ENCODE measurements at regions not wholly inside any gene's neighbourhood (a gene's known extent, or its start where the extent isn't known, plus 50 kb on each side); places are given as distances from the start of the nearest gene placed in this dataset.

- DNase-seq (ENCODE audit: low read depth), result no peak
Measured at GRCh38 chr3:106700981-106701380, 676.3 kb upstream of the CCDC54 start.

- no peak for DNase-seq (ENCODE audit: low read depth)
Measured at GRCh38 chr3:106703524-106703923, 673.7 kb upstream of the CCDC54 start.

DNA sequence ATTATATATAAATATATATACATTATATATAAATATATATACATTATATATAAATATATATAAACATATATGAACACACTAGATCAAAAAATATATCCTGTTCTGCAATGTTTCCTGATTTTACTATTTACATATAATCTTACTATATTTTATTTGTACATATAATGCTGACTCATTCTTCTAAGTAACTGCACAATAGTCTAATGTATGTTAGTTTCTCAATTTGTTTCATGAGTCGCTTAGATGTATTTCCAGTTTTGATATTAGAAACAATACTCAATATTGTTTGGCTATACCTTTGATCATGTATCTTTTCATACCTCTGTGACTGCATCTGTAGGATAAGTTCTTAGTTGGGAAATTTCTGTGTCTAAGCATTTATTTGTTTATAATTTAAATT is 669.9 kb upstream of the CCDC54 start:
- no peak for DNase-seq (ENCODE audit: low read depth)

DNA sequence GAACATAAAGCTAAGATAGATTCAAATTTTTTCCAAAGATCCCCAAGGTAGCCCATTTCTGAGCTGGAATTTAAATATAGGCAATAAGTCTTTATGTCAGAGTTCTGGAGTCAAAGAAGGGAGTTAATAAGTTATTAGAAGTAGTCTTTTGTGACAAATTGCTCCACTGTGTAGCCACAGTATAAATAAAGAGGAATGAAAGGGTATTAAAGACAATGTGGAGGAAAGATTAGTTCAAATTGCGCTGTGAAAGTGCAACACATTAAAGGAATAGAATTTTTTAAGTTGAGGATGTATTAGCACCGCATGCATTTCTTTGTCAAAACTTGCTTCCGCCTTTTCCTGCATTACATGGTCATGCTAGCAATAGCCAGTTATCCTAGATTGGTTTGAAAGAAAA is 666.6 kb upstream of the CCDC54 start:
- DNase-seq (ENCODE audit: low read depth), result no peak

DNA sequence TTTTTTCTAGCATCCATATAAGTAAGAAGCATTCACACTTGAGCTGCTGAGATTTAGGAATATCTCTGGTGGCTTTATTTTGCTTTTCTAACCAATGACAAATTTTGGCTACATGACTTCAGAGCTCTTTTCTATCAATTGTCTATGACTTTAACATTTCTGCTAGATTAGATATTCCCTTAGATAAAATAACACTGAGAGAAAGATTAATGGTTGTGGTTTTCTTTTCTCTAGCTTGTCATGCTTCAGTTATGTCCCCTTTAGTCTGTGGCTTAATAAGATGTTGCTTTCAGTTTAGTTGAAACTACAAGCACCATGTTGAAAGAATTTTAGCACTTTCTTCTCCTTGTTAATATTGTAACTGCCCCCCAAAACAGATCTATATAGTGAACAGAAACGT is 665.6 kb upstream of the CCDC54 start:
- DNase-seq (ENCODE audit: low read depth), result no peak

GRCh38 chr3:106714400-106714799 is 662.8 kb upstream of the CCDC54 start:
- DNase-seq (ENCODE audit: low read depth), result no peak

DNA sequence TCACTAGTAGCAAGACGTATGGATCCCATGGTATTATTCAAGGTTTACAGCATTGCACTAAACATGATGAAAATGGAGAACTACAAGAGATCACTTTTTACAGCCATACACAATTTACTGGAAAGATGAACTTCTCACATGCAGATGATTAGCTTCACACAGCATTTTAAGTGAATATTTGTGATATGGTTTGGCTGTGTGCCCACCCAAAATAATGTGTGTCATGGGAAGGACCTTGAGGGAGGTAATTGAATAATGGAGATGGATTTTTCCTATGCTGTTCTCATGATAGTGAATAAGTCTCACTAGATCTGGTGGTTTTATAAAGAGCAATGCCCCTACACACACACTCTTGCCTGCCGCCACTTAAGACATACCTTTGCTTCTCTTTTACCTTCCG is 662.0 kb upstream of the CCDC54 start:
- DNase-seq (ENCODE audit: low read depth), result no peak

DNA sequence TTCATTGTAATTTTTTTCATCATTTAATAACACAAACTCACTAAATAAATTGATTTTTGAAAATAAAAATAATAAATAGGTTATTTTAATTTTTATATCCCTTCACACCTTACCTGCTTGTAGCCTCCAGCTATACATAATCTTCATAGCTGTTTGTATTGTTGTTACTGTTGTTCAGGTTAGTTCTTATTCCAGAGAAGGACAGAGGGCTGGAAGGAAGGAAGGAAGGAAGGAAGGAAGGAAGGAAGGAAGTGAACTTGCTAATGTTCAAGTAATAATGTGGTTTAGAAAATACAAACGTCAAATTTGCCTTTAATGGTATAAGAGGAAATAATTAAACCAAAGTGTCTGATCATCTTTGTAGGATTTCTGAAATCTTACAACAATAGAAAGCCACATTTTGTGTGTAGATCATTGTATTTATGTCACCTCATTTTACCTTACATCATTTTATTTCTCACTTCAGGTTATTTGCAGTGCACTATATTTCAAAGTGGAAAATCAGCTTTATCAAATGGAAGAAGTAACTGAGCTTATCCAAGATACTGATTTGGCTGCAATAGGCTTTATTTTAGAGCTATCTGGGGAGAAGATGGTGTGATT is 660.0 kb upstream of the CCDC54 start:
- no peak for DNase-seq (ENCODE audit: low read depth)

DNA sequence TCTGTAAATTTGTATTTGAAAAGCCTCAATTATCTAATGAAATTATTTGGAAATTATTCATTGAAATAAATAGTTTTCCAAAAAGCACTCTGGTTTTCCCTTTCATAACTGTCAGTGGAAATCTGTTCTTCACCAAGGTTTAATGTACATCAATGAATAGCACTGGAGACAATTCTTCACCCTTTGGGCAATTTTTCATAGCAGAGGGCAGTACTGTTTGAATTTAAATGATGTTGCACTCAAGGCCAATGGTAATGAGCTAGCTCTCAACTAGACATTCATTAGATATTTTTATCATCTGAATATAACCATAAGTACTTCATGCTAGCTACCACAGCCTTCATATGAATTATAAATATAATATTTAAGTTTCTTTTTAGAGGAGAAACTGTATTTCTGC is 658.2 kb upstream of the CCDC54 start:
- no peak for DNase-seq (ENCODE audit: low read depth)

DNA sequence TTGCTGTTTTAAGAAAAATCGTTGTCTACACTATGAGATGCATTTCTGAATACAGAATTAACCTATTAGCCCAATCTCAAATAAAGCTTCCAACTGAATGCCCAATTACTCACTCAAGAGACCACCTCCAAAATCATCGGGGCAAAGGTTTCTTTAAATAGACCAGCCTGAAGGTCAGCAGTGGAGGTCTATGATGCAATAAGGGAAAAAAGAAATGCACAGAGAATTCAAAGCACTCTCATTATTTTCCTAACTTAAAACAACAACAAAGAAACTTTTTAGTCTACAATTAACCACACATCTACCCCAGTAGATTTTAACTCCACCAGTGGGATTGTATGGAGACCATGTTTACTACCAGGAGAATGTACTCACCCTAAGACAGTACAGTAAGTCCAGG is 657.7 kb upstream of the CCDC54 start:
- no peak for DNase-seq (ENCODE audit: low read depth)

DNA sequence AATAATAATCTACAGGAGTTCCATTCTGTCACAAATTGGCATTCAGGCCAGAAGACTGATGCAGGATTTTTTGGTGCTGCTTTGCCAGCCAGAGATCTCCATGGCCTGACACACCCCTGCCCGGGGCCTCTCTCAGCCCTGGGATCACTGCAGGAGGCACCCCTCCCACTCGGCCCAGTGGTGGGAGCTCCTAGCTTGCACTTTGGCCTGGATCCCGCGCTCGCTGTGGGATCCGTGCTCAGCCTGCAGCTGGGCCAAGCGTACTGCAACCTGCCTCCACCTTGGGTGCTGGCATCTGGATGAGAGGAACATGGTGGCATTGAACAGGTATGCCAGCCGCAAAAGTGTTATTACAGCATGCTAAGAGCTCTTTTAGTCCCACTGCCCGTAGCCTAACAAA is 656.7 kb upstream of the CCDC54 start:
- DNase-seq (ENCODE audit: low read depth), result no peak

DNA sequence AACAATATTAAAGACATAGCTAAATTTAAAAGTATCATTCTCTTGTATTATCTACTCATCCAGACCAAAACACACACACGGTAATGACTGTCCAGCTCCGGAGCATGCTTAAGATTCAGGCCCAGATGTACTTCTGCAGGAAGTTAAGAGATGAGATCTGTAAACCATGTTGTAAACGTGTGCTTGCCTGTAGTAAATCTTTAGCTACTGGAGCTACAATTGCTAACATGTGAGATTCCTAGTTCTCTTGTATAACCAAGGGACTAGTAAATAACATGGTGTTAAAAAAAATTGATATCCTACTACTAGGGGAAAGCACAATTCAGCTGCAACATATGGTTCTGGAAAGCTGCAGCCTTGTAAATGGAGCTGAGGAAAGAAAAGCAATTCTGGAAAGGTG is 651.7 kb upstream of the CCDC54 start:
- DNase-seq (ENCODE audit: low read depth), result no peak

- no peak for DNase-seq (ENCODE audit: low read depth)
Measured at GRCh38 chr3:106728315-106729098, 648.7 kb upstream of the CCDC54 start.

GRCh38 chr3:106729481-106729880 is 647.8 kb upstream of the CCDC54 start:
- no peak for DNase-seq (ENCODE audit: low read depth)

GRCh38 chr3:106731230-106731629 is 646.0 kb upstream of the CCDC54 start:
- DNase-seq (ENCODE audit: low read depth), result no peak

- DNase-seq (ENCODE audit: low read depth), result no peak
Measured at GRCh38 chr3:106734712-106735111, 642.5 kb upstream of the CCDC54 start.

DNA sequence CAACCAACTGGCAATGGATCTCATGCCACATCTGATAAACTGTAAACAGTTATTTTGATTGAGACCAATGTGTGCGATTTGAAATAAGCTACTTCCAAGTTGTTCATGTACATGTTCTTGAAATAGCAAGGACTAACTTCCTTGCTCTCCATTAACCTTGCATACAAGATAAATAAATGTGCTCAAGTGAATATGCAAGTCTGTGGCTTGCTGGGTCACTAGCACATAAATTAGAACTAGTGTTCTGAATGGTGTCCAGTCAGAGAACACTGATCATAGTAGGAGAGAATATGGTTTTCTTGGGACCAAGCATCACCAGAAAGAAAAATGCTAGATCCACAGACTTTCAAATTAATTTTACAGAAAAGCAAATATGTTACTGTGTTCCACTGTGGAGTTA is 640.0 kb upstream of the CCDC54 start:
- DNase-seq (ENCODE audit: low read depth), result no peak

DNA sequence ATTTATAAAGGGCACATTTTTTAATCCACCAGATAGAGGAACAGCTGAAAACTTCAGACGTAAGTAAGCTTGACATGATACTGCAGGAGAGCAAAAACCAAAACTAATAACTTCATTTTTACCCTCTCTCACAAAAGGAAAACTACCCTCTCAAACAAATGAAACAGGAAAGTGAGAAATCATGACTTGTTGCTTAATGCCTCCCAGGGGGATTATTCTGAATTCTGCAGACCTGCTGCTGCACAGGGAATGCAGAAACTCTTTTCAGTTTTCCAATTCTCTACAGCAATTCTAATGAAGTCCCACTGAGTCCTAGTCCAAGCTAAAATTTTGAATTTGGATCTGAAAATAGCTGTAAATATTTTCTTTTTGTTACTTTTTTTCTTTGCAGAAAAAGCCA is 637.1 kb upstream of the CCDC54 start:
- no peak for DNase-seq (ENCODE audit: low read depth)

GRCh38 chr3:106745344-106746168 is 631.7 kb upstream of the CCDC54 start:
- no peak for DNase-seq (ENCODE audit: low read depth)

DNA sequence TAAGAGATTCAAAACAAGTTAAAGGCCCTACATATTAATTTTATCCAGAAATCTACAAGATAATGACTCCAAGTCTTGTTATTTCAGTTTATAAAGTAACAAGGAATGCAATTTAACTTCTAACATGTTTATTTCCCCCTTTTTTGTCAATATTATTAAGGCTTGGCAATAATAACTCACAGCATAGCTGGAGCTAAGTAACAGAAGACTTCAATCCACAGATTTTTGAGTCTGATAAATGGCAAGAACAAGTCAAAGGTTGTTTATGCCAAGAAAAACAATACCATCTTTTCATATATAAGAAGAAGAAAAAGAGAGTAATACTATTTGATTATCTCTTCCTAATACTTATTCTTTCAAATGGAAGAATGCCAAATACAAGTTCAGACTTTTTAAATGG is 631.0 kb upstream of the CCDC54 start:
- no peak for DNase-seq (ENCODE audit: low read depth)

DNA sequence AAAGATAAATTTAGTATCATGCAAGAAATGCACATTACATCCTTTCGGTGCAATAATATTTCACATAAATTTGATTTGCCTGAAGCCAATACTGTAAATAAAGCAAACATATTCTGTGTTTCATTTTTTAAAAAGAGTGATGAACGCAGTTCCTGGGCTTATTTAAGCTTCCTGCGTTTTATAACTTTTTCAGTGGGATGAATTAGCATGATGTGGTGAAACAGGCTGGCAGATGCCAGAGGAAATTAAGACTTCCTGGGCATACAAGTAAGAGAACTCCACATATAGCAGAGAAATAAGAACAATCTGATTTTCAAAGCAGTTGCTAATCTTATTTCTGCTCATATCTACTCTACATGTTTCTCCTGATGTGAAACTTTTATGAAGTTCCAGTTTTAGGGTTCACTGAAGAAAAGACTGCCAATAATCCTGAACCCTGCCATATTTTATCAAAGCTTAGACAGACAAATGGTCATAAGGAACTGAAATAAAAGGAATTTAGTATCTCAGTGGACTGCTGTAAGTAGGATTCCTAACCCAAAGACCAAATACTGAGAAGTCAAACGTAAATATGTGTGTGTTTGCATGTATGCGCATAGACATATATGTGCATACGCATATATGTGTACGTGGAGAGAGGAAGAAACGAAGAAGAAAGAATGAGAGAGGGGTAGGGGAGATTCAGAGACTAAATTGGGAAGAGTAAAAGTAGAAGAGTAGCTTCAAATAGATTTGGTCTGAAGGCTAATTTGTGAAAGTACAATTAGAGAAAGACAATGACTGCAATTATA is 628.6 kb upstream of the CCDC54 start:
- no peak for DNase-seq (ENCODE audit: low read depth)

- DNase-seq (ENCODE audit: low read depth), result no peak
Measured at GRCh38 chr3:106750092-106750491, 627.1 kb upstream of the CCDC54 start.

All from T follicular helper cell (primary cell).